Astrocyte of the spinal cord (primary cell): ENCODE measurements at regions not wholly inside any gene's neighbourhood (a gene's known extent, or its start where the extent isn't known, plus 50 kb on each side); places are given as distances from the start of the nearest gene placed in this dataset.

Experiments
- DNase-seq: peaks from one replicate; pipeline ENCODE4 v3.0.0; 2011; ENCODE audit warnings: low read depth, low spot score
- H3K4me3 ChIP-seq: 2 replicates; pipeline ENCODE4 v1.5.1; 2011; ENCODE audit warnings: low read depth, mild to moderate bottlenecking, low read length, moderate library complexity
- in situ Hi-C: cut with HindIII; loops from 2 replicates; pipeline ENCODE4 v1.10.0; 2017; ENCODE audit warnings: low sequenced_read_pairs
- TF ChIP-seq, protein P1 (sequence below): IDR thresholded peaks from 2 replicates; pipeline ENCODE4 v1.5.1; 2012; ENCODE audit warnings: low read depth, mild to moderate bottlenecking, low read length, inconsistent platforms

- in situ Hi-C loops: no loop called here
- TF ChIP-seq, protein P1, sequence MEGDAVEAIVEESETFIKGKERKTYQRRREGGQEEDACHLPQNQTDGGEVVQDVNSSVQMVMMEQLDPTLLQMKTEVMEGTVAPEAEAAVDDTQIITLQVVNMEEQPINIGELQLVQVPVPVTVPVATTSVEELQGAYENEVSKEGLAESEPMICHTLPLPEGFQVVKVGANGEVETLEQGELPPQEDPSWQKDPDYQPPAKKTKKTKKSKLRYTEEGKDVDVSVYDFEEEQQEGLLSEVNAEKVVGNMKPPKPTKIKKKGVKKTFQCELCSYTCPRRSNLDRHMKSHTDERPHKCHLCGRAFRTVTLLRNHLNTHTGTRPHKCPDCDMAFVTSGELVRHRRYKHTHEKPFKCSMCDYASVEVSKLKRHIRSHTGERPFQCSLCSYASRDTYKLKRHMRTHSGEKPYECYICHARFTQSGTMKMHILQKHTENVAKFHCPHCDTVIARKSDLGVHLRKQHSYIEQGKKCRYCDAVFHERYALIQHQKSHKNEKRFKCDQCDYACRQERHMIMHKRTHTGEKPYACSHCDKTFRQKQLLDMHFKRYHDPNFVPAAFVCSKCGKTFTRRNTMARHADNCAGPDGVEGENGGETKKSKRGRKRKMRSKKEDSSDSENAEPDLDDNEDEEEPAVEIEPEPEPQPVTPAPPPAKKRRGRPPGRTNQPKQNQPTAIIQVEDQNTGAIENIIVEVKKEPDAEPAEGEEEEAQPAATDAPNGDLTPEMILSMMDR: no peak
- H3K4me3 ChIP-seq: no peak overlapping the region
- no peak for DNase-seq
These were observed 256.5 kb downstream of the EMP1 start for GRCh38 chr12:13452955-13453570.

DNA sequence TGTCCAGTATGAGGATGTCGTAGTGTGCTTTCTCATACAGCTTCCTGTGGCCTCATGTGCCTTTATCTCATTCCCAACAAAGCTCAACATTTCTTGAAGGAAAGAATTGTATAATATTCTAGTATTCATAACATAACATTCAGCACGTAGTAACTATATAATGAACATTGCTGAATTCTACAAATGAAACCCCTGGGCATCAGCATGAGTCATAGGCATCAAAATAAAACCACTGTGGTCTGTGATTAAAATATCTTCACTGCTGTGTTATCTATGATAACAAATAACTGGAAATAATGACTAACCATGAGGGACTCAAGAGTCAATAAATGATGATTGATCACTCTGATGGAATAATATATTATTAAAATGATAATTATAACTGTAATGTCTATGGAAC lies 255.2 kb downstream of the EMP1 start:
- no peak for DNase-seq
- no peak overlapping the region for H3K4me3 ChIP-seq
- TF ChIP-seq, protein P1: no peak
- in situ Hi-C loops: no loop called here

DNA sequence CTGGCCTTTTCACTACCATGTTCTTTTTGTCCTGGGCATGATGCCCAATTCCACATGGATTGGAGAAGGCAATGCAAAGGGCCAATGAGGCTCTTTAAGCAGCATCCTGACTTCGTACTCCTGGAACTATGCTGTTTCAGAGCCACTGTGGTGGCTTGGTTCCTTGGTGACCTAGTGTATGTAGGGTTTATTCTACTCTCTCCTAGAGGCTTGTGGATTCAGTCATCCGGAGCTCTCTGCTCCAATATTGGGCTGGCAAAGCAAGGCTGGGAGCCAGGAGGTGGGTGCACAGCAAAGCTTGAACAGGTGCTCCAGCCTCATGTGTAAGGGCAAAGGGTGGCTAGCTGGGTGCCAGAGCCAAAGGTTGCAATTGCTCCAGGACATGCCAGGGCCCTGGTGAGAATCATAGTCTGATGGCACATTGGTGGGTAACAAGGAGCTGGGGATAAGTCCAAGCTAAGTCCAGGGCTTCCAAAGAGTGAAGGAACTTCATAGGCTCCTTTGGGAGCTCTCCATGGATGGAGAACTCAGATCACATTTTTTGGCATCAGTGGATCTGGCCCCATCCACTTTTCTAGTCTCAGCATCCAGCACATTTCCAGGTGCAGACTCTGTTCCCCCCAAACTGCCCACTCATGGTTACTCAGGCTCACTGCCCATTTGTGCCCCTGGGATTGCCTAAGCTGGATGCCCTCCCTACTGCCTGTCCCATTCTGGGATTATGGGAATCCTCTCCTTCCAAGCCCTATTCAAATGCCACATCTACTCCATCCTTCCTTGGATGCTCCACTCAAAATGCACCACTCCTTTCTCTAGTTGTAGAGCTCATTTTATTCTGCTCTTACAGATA lies 253.9 kb downstream of the EMP1 start:
- TF ChIP-seq, protein P1: no peak
- no peak overlapping the region for H3K4me3 ChIP-seq
- no peak for DNase-seq
- in situ Hi-C loops: no loop called here

GRCh38 chr12:13444076-13444475 lies 247.6 kb downstream of the EMP1 start:
- H3K4me3 ChIP-seq: no peak overlapping the region
- TF ChIP-seq, protein P1: no peak
- in situ Hi-C loops: no loop called here
- DNase-seq: no peak

DNA sequence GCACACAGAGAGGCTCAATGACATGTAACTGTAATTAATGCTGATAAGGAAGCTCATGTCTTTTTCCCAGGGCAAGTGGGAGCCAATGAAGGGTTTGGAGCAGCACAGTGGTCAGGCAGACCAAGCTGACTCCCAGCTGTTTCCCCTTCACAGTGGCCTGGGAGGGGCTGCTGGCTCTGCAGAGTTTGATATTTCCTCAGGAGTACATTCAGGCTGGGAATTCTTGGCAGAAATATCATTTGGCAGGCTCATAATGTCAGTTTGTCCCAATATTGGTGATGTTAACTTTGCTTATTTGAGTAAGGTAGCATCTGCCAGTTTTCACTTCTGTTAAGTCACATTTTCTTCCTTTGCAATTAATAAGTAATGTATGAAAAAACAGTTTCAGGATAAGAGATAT lies 247.0 kb downstream of the EMP1 start:
- TF ChIP-seq, protein P1: no peak
- DNase-seq: no peak
- in situ Hi-C loops: no loop called here
- no peak overlapping the region for H3K4me3 ChIP-seq

DNA sequence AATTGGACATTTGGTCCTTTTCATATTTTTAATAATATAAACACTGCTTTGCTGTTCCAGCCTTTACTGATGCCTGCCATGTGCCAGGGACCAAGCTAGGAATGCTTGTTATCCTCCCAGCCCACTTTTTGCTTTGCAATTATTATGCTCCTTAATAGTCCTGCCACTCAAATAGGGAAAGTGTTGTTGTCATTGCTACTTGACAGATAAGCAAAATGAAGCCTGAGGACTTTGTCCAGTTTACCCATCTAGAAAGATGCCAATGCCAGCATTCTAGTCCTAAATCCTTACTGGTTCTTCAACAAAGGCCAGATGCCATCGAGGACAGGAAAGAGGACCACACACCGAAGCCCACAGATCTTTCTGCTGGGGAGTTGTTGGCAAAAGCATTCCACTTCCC lies 246.5 kb downstream of the EMP1 start:
- TF ChIP-seq, protein P1: no peak
- DNase-seq: no peak
- no peak overlapping the region for H3K4me3 ChIP-seq
- in situ Hi-C loops: no loop called here
